ENCODE measurements at regions not wholly inside any gene's neighbourhood (a gene's known extent, or its start where the extent isn't known, plus 50 kb on each side); places are given as distances from the start of the nearest gene placed in this dataset.
"Not testable (repeated sequence)": the region's sequence is repeated elsewhere in the genome, so short reads cannot be mapped to it uniquely, and the experiment has no call there.

DNA sequence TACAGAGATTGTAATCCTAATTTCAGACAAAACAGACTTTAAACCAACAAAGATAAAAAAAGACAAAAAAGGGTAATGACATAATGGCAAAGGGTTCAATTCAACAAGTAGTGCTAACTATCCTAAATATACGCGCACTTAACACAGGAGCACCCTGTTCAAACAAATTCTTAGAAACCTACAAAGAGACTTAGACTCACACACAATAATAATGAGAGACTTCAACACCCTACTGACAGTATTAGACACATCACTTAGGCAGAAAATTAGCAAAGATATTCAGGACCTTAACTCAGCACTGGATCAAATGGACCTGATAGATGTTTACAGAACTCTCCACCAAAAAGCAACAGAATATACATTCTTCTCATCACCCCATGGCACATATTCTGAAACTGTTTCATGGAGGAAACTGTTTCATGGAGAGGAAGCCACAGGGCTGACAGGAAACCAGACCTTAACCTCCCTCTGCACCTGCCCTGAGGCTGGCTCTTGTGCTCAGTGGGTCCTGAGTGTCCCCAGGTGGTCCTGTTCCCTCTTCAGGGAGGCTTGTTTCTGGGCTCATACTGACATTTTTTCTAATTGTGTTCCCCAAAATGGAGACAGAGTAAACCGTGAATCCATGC, 54.7 kb downstream of the OR4M2 start:
- H3K4me3 ChIP-seq; H3K36me3 ChIP-seq; H3K9me3 ChIP-seq; DNase-seq; H3K27ac ChIP-seq; H3K4me1 ChIP-seq; intact Hi-C loops (cut with DNase I); H3K27me3 ChIP-seq: not testable (repeated sequence)
- WGBS, 2 donors = no CpG with 5 or more reads among the region's 3 CpGs

DNA sequence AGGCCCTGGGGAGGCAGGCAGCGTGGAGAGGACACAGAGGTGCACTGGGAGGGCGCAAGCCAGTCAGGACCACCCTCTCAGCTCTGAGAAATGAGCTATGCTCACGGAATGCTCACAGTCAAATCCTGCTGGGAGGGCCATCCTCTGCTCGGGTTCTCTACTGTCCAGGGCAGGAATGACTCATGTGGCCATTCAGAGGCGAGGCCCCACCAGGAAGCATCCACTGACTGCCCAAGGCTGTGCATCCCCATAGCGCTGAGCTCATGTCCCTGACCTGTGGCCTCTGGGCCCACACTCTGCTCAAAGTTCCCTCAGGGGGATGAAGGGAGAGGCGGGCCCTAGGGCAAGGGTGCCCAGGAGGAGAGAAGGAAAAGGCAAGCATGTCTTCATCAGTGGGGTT, 57.2 kb downstream of the OR4M2 start:
- H3K27ac ChIP-seq; H3K27me3 ChIP-seq; H3K9me3 ChIP-seq; H3K4me3 ChIP-seq; H3K4me1 ChIP-seq; H3K36me3 ChIP-seq; intact Hi-C loops (cut with DNase I); DNase-seq: not testable (repeated sequence)
- no CpG with 5 or more reads among the region's 7 CpGs for whole genome bisulfite sequencing, 2 donors

DNA sequence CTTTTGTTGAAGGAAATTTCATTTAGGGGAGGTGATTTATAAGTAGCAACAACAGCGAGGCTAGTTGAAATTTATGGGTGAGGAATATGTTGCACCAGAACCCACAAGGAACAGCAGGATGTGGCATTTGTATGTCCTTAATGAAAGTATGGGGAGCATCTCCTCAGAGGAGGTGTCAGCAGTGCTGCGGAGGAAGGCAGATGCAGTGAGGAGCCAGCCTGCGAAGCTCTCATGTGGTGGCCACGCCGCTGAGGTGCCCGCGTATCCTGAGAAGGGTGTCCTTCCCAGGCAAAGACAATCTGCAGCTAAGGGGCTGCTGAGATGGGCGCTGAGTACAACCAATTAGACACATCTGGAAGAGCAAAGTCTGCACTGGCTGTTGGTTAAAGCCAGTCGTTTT, 60.8 kb downstream of the OR4M2 start:
- H3K27ac ChIP-seq; H3K9me3 ChIP-seq; DNase-seq; H3K36me3 ChIP-seq; H3K4me1 ChIP-seq; intact Hi-C loops (cut with DNase I); H3K27me3 ChIP-seq; H3K4me3 ChIP-seq: not testable (repeated sequence)
- WGBS, 2 donors = no CpG with 5 or more reads among the region's 9 CpGs

DNA sequence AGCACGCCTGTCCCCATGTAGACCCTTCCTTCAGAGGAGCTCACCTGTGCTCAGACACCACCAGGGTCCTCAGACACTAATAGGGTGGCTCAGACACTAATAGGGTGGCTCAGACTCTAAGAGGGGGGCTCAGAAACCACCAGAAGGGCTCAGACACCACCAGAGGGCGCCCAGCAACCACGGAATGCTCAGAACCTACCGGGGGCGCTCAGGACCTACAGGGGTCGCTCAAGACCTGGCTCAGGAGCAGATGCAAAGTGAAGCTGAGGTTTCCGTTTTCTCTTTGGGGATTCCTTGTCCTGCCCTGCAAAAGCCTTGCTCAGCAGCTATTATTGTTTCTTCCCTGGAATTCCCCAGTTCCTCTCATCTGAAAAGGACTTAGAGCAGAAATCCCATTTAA, 67.8 kb downstream of the OR4M2 start:
- H3K4me3 ChIP-seq; H3K36me3 ChIP-seq; intact Hi-C loops (cut with DNase I); H3K9me3 ChIP-seq; H3K27ac ChIP-seq; DNase-seq; H3K4me1 ChIP-seq; H3K27me3 ChIP-seq: not testable (repeated sequence)
- no CpG with 5 or more reads among the region's 7 CpGs for WGBS, 2 donors

DNA sequence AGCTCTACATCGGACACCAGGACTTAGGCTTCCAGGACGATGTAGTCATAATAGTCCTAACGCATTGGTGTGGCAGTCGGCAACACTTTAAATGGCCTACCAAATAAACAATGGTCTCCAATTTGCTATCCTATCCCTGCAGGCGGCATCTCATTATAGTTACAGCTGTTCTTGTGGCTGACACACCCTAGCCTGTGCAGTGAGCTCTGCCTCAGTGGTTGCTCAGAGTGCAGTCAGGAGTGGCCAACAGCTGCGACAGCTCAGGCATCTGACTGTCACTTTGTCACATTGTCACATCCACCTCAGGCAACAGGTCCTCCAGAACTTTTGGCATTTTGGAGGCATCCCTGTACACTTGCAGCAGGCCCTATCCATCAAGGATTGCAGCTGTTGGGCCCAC, 77.9 kb downstream of the OR4M2 start:
- WGBS, 2 donors = no CpG with 5 or more reads among the region's 6 CpGs
- H3K27me3 ChIP-seq; H3K36me3 ChIP-seq; H3K4me3 ChIP-seq; H3K4me1 ChIP-seq; H3K27ac ChIP-seq; intact Hi-C loops (cut with DNase I); DNase-seq; H3K9me3 ChIP-seq: not testable (repeated sequence)

DNA sequence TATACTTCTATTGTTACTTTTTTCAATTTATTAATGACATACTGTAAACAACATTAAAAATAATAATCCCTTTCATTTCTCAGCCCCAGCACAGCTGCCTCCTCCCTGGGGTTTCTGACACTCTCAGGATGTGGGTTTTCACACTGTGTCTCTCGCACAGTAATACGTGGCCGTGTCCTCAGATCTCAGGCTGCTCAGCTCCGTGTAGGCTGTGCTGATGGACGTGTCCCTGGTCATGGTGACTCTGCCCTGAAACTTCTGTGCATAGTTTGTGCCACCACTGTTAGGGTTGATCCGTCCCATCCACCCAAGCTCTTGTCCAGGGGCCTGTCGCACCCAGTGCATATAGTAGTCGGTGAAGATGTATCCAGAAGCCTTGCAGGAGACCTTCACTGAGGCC, 80.0 kb downstream of the OR4M2 start:
- H3K36me3 ChIP-seq; intact Hi-C loops (cut with DNase I); H3K27ac ChIP-seq; H3K27me3 ChIP-seq; H3K4me1 ChIP-seq; H3K4me3 ChIP-seq; H3K9me3 ChIP-seq; DNase-seq: not testable (repeated sequence)
- no CpG with 5 or more reads among the region's 8 CpGs for WGBS, 2 donors

DNA sequence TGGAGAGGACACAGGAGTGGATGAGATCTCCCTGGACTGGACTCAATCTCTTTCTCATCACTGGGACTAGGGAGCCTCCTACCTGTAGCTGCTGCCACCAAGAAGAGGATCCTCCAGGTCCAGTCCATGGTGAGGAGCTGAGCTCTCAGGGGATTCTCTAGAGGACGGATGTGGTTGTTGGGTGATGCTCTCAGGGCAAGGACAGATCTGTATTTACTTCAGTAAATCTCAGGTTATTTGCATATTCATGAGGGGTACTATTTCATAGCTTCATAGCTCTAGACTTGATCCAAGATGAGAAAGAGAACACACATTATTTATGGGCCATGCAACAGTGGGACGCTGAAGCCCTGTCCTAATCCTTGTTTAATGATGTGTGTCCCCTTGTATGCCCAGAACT, 80.4 kb downstream of the OR4M2 start:
- no CpG with 5 or more reads among the region's 2 CpGs for WGBS, 2 donors

DNA sequence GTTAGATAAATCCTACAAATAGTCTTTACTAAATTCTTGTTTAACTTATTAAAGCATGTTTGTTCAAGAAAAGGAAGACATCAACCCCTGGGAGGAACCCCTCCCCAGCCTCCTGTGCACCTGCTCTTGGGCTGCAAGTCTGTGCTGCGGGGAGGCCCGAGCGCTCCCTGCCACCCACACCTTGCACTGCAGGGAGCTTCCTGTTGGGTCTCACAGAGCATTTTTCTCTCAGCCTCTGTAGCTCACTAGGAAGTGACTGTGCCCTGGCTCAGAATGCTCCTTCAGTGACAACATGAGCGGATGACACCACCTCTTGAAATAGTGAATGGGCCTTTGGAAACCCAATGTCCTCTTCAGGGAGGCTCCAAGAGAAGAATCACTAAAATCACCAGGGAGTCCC, 81.1 kb downstream of the OR4M2 start:
- intact Hi-C loops (cut with DNase I); H3K4me3 ChIP-seq; DNase-seq; H3K27ac ChIP-seq; H3K9me3 ChIP-seq; H3K36me3 ChIP-seq; H3K27me3 ChIP-seq; H3K4me1 ChIP-seq: not testable (repeated sequence)
- WGBS, 2 donors = no CpG with 5 or more reads among the region's 4 CpGs

More for the DNA sequence above, 80.4 kb downstream of the OR4M2 start:
- H3K4me3 ChIP-seq; H3K4me1 ChIP-seq; H3K27me3 ChIP-seq; H3K27ac ChIP-seq; DNase-seq; H3K36me3 ChIP-seq; intact Hi-C loops (cut with DNase I); H3K9me3 ChIP-seq: not testable (repeated sequence)

DNA sequence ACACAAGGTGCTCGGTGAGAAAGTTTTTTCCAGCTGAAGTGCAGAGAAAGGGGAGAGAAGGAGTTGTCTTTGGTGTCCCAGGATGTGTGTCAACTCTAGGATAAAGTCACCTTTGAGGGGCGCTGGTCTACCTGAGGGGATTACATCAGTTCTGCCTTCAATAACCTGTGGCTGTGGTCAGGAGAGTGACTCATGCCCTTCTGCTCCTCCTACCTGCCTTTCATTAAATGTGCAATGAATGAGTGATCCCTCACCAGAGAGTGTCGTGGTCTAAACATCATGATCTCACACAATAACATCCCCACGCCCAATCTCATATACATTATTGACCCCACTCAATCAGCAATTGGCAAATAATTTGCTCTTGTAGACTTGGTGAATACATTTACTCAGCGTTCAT, 83.4 kb downstream of the OR4M2 start:
- H3K9me3 ChIP-seq; H3K27me3 ChIP-seq; H3K27ac ChIP-seq; H3K4me1 ChIP-seq; DNase-seq; H3K36me3 ChIP-seq; intact Hi-C loops (cut with DNase I); H3K4me3 ChIP-seq: not testable (repeated sequence)
- no CpG with 5 or more reads among the region's 5 CpGs for WGBS, 2 donors

DNA sequence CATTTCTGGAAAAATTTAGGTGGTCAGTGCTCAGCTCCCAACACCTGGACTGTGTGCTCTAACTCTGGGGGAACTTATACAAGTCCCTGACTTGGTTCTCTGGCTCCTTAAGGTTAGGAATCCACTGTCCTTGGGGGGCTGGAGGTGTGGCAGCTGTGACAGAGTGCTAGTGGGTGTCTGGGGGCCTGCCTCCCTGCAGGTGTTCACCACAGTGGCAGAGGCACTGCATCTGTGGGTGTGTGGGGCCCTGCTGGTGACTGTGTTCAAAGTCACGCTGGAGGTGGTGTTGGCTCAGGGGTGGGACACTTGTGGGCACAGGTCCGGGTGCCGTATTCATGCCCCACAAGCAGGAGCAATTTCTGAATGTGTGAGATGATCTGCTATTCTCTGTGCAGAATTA, 87.2 kb downstream of the OR4M2 start:
- DNase-seq; H3K27ac ChIP-seq; H3K9me3 ChIP-seq; H3K4me3 ChIP-seq; intact Hi-C loops (cut with DNase I); H3K4me1 ChIP-seq; H3K27me3 ChIP-seq; H3K36me3 ChIP-seq: not testable (repeated sequence)
- WGBS, 2 donors = no CpG with 5 or more reads among the region's 3 CpGs

DNA sequence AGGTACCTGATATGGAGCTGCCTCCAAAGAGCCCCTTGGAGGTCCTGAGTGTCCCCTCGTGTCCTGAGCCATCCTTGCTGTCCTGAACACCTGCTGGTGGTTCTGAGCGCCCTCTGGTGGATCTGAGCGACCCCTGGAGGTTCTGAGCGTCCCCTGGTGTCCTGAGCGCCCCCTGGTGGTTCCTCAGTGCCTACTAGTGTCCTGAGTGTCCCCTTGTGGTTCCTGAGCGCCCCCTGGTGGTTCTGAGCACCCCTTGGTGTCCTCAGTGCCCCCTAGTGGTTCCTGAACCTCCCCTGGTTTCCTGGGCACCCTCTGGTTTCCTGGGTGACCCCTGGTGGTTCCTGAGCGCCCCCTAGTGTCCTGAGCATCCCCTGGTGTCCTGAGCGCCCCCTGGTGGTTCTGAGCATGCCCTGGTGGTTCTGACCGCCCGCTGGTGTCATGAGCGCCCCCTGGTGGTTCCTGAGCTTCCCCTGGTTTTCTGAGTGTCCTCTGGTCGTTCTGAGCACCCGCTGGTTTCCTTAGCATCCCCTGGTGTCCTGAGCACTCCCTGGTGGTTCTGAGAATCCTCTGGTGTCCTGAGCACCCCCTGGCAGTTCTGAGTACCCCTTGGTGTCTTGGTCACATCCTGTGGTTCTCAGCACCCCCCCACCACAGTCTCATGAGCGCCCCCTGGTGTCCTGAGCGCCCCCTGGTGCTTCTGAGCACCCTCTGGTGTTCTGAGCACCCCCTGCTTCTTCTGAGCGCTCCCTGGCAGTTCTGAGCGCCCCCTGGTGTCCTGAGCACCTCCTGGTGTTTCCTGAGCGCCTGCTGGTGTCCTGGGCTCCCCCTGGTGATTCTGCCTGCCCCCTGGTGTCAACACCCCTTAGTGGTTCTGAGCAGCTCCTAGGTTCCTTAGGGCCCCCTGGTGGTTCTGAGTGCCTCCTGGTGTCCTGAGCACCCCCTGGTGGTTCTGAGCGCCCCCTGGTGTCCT, 93.0 kb downstream of the OR4M2 start:
- DNase-seq; H3K9me3 ChIP-seq; H3K36me3 ChIP-seq; H3K27ac ChIP-seq; H3K4me3 ChIP-seq; H3K4me1 ChIP-seq; H3K27me3 ChIP-seq; intact Hi-C loops (cut with DNase I): not testable (repeated sequence)
- WGBS, 2 donors = no CpG with 5 or more reads among the region's 19 CpGs

DNA sequence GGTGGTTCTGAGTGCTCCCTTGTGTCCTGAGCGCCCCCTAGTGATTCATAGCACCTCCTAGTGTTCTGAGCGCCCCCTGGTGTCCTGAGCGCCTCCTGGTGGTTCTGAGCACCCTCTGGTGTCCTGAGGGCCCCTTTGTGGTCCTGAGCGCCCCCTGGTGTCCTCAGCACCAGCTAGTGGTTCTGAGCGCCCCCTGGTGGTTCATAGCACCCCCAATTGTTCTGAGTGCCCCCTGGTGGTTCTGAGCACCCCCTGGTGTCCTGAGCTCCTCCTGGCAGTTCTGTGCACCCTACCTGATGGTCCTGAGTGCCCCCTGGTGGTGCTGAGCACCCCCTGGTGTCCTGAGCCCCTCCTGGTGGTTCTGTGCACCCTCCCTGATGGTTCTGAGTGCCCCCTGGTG, 93.8 kb downstream of the OR4M2 start:
- H3K4me3 ChIP-seq; H3K36me3 ChIP-seq; intact Hi-C loops (cut with DNase I); DNase-seq; H3K27ac ChIP-seq; H3K4me1 ChIP-seq; H3K27me3 ChIP-seq; H3K9me3 ChIP-seq: not testable (repeated sequence)
- WGBS, 2 donors = no CpG with 5 or more reads among the region's 5 CpGs

DNA sequence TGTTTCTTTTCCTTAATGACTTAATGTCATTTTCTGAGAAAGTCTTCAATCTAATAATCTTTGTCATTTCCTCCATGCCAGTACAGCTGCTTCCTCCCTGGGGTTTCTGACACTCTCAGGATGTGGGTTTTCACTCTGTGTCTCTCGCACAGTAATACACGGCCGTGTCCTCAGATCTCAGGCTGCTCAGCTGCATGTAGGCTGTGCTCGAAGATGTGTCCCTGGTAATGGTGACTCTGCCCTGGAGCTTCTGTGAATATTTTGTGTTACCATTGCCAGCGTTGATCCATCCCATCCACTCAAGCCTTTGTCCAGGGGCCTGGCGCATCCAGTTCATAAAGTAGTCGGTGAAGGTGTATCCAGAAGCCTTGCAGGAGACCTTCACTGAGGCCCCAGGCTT, 97.6 kb downstream of the OR4M2 start:
- DNase-seq; H3K27me3 ChIP-seq; H3K4me3 ChIP-seq; H3K27ac ChIP-seq; H3K36me3 ChIP-seq; intact Hi-C loops (cut with DNase I); H3K9me3 ChIP-seq; H3K4me1 ChIP-seq: not testable (repeated sequence)
- no CpG with 5 or more reads among the region's 7 CpGs for WGBS, 2 donors
